ENCODE measurements at regions not wholly inside any gene's neighbourhood (a gene's known extent, or its start where the extent isn't known, plus 50 kb on each side); places are given as distances from the start of the nearest gene placed in this dataset.
A peak's percentile ranks its signal among the peaks of the same experiment; 100 is the strongest.

DNA sequence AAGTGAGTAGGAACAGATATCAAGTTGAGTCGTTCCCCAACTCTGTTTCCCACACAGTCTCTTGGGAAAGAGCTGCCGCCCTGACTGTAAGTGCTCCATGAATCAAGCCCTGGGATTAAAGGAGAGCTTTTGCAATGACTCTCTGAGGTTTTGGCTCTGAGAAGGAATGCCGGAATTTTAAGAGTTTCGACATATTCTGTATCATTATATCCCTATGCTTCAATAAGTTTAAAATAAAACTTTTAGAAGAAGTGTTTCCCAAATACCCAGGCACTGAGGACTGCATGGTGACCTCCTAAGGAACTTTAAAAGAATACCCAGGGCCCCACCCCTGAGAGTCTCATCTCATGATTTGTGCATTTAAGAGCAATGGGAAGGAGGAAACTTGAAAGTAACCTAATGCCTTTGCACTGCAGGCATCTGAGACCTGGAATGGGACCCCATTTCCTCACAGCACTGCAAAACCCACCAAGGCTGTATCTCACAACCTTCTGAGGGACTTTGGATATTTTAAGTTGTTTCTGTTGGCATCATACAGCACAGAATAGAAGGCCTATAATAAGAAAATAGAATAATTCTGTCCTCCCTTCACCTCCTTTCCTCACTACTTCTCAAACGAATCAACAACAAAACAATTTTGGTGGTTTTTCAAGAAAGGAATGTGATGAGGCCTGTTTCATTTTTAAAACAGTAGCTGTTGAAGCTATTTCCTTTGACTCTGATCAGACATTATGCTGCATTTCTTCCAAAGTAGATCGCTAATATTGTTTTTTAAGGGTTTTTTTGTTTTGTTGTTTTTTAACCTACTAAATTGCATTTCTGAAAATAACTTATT lies 121.2 kb downstream of the GASK1B start:
- TF ChIP-seq, protein P1, sequence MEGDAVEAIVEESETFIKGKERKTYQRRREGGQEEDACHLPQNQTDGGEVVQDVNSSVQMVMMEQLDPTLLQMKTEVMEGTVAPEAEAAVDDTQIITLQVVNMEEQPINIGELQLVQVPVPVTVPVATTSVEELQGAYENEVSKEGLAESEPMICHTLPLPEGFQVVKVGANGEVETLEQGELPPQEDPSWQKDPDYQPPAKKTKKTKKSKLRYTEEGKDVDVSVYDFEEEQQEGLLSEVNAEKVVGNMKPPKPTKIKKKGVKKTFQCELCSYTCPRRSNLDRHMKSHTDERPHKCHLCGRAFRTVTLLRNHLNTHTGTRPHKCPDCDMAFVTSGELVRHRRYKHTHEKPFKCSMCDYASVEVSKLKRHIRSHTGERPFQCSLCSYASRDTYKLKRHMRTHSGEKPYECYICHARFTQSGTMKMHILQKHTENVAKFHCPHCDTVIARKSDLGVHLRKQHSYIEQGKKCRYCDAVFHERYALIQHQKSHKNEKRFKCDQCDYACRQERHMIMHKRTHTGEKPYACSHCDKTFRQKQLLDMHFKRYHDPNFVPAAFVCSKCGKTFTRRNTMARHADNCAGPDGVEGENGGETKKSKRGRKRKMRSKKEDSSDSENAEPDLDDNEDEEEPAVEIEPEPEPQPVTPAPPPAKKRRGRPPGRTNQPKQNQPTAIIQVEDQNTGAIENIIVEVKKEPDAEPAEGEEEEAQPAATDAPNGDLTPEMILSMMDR (IDR thresholded peaks at IDR 0.05; ENCODE audit: unreplicated experiment), result no peak
- H3K27ac Mint-ChIP-seq (ENCODE audit: low read depth, unreplicated experiment), result no peak overlapping the region
- no peak overlapping the region for H3K4me3 Mint-ChIP-seq (ENCODE audit: unreplicated experiment)
- CTCF ChIA-PET, result interaction anchor here (0.6 kb wide), 1 partner anchor 118 kb away, joined by 3 read pairs; no protein-coding TSS in a partner anchor
- H3K4me1 Mint-ChIP-seq (ENCODE audit: insufficient read depth, unreplicated experiment), result no peaks in the 10 kb centered on the region
- peak; percentile 75 for DNase-seq (ENCODE audit: unreplicated experiment)
- POLR2A ChIA-PET, result interaction anchor here (0.7 kb wide), 2 partner anchors 30 to 764 kb away, joined by 3 read pairs; no protein-coding TSS in a partner anchor
- peaks cover 5% of the 10 kb centered on the region for H3K36me3 Mint-ChIP-seq (ENCODE audit: insufficient read depth, unreplicated experiment)
- no peaks in the 10 kb centered on the region for H3K9me3 Mint-ChIP-seq (ENCODE audit: unreplicated experiment)
- intact Hi-C loops (cut with micrococcal nuclease), result no loop called here
- H3K27me3 Mint-ChIP-seq (ENCODE audit: insufficient read depth, unreplicated experiment), result no peaks in the 10 kb centered on the region
- no TSS peak for BruUV-seq (replicated peaks)

DNA sequence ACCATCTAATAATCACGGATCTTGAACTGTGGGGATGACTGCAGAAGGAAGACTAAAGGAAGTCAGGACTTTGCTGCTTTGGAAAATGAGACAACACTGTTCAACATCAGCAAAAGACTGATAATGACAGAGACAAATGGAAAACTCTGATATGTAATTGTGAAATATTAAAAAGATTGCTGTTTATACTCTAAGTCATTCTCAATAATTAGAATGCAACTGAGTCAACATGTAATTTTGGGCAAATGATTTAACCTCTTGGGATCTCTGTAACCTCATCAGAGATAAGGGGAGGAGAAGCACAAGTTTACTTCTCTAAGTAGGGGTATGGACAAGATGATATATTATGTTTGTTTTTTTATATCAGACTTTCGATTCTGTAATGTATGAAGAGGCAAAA lies 121.9 kb downstream of the GASK1B start:
- no peak overlapping the region for H3K4me3 Mint-ChIP-seq (ENCODE audit: unreplicated experiment)
- BruUV-seq (replicated peaks), result no TSS peak
- no peak for DNase-seq (ENCODE audit: unreplicated experiment)
- intact Hi-C loops (cut with micrococcal nuclease), result no loop called here
- H3K27me3 Mint-ChIP-seq (ENCODE audit: insufficient read depth, unreplicated experiment), result no peaks in the 10 kb centered on the region
- H3K36me3 Mint-ChIP-seq (ENCODE audit: insufficient read depth, unreplicated experiment), result peaks cover 5% of the 10 kb centered on the region
- POLR2A ChIA-PET, result interaction anchor here (0.7 kb wide), 2 partner anchors 30 to 764 kb away, joined by 3 read pairs; no protein-coding TSS in a partner anchor
- H3K27ac Mint-ChIP-seq (ENCODE audit: low read depth, unreplicated experiment), result no peak overlapping the region
- H3K9me3 Mint-ChIP-seq (ENCODE audit: unreplicated experiment), result no peaks in the 10 kb centered on the region
- no peaks in the 10 kb centered on the region for H3K4me1 Mint-ChIP-seq (ENCODE audit: insufficient read depth, unreplicated experiment)
- TF ChIP-seq, protein P1 (IDR thresholded peaks at IDR 0.05; ENCODE audit: unreplicated experiment), result no peak
- CTCF ChIA-PET, result no interaction called here

DNA sequence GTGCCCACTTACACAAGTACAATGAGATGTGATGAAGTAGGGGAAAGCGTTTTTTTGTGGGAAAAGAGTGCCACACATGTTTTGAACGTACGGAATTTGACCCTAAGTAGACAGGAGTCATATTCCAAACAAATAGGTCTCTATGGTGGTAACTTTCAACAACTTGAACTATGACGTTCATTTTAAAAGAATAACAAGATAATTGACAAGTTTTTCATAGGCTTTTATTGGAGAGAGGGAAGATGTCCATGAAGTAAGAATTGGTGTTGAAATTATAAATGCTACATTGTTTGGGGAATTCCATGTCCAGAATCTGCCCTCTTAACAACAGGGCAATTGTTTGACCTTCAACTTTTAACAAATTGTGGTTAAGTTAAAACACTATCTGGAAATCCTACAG lies 126.5 kb downstream of the GASK1B start:
- no peaks in the 10 kb centered on the region for H3K9me3 Mint-ChIP-seq (ENCODE audit: unreplicated experiment)
- no peak overlapping the region for H3K27ac Mint-ChIP-seq (ENCODE audit: low read depth, unreplicated experiment)
- no peak overlapping the region for H3K4me3 Mint-ChIP-seq (ENCODE audit: unreplicated experiment)
- DNase-seq (ENCODE audit: unreplicated experiment), result no peak
- POLR2A ChIA-PET, result no interaction called here
- H3K27me3 Mint-ChIP-seq (ENCODE audit: insufficient read depth, unreplicated experiment), result no peaks in the 10 kb centered on the region
- intact Hi-C loops (cut with micrococcal nuclease), result no loop called here
- H3K4me1 Mint-ChIP-seq (ENCODE audit: insufficient read depth, unreplicated experiment), result peaks cover 21% of the 10 kb centered on the region
- no TSS peak for BruUV-seq (replicated peaks)
- H3K36me3 Mint-ChIP-seq (ENCODE audit: insufficient read depth, unreplicated experiment), result no peaks in the 10 kb centered on the region
- TF ChIP-seq, protein P1 (IDR thresholded peaks at IDR 0.05; ENCODE audit: unreplicated experiment), result no peak
- CTCF ChIA-PET, result no interaction called here

- POLR2A ChIA-PET, result interaction anchor here (0.6 kb wide), 1 partner anchor 128 kb away, joined by 3 read pairs; no protein-coding TSS in a partner anchor
- TF ChIP-seq, protein P1 (IDR thresholded peaks at IDR 0.05; ENCODE audit: unreplicated experiment), result no peak
- CTCF ChIA-PET, result no interaction called here
- Mint-ChIP-seq H3K9me3 (ENCODE audit: unreplicated experiment) (no peaks in the 10 kb centered on the region), H3K36me3 (ENCODE audit: insufficient read depth, unreplicated experiment) (no peaks in the 10 kb centered on the region), H3K4me3 (ENCODE audit: unreplicated experiment) (no peak overlapping the region), H3K27ac (ENCODE audit: low read depth, unreplicated experiment) (no peak overlapping the region), H3K4me1 (ENCODE audit: insufficient read depth, unreplicated experiment) (peaks cover 25% of the 10 kb centered on the region), H3K27me3 (ENCODE audit: insufficient read depth, unreplicated experiment) (no peaks in the 10 kb centered on the region)
- no peak for DNase-seq (ENCODE audit: unreplicated experiment)
- no TSS peak for BruUV-seq (replicated peaks)
- intact Hi-C loops (cut with micrococcal nuclease), result no loop called here
These were observed 128.7 kb downstream of the GASK1B start for GRCh38 chr4:158043971-158044618.

Data from MCF 10A (cell line).